MG63 (cell line): ENCODE measurements at regions not wholly inside any gene's neighbourhood (a gene's known extent, or its start where the extent isn't known, plus 50 kb on each side); places are given as distances from the start of the nearest gene placed in this dataset.

Experiments
- DNase-seq: peaks from one replicate; pipeline ENCODE4 v3.0.0-alpha.2; 2020
- H3K27me3 ChIP-seq: fragments of 250-450 bp; sonication (Bioruptor Pico); 2 replicates; pipeline ENCODE4 v1.5.1; 2020; ENCODE audit warnings: mild to moderate bottlenecking, moderate library complexity
- H3K36me3 ChIP-seq: fragments of 250-450 bp; sonication (Bioruptor Pico); 2 replicates; pipeline ENCODE4 v1.5.1; 2020; ENCODE audit warnings: mild to moderate bottlenecking, moderate library complexity
- H3K4me3 ChIP-seq: fragments of 250-450 bp; sonication (Bioruptor Pico); 2 replicates; pipeline ENCODE4 v1.5.1; 2020; ENCODE audit warnings: mild to moderate bottlenecking, moderate library complexity
- H3K9me3 ChIP-seq: fragments of 250-450 bp; sonication (Bioruptor Pico); 2 replicates; pipeline ENCODE4 v1.5.1; 2020; ENCODE audit warnings: mild to moderate bottlenecking, moderate library complexity

GRCh38 chr1:51025374-51025773 is 55.3 kb downstream of the CDKN2C start:
- DNase-seq = no peak
- Histone ChIP-seq H3K9me3 (peaks cover 8% of the 10 kb centered on the region; the same call in 1 of the 2 replicates), H3K4me3 (no peak overlapping the region), H3K36me3 (no peaks in the 10 kb centered on the region), H3K27me3 (no peaks in the 10 kb centered on the region)

GRCh38 chr1:51032936-51033335 is 62.9 kb downstream of the CDKN2C start:
- H3K27me3 ChIP-seq = no peaks in the 10 kb centered on the region

DNA sequence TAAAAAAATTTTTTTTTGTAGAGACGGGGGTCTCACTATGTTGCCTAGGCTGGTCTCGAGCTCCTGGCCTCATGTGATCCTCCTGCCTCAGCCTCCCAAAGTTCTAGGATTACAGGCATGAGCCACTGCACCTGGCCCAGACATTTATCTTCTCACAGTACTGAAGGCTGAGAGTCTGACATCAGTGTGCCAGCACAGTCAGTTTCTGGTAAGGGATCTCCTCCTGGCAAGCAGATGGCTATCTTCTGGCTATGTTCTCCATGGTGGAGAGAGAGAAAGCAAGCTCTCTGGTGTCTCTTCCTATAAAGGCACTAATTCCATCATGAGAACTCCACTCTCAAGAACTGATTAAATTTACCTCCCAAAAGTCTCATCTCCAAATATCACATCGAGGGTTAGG is 57.8 kb upstream of the C1orf185 start:
- Histone ChIP-seq H3K4me3 (no peak overlapping the region), H3K9me3 (no peaks in the 10 kb centered on the region), H3K27me3 (no peaks in the 10 kb centered on the region), H3K36me3 (no peaks in the 10 kb centered on the region)
- peak; percentile 8 for DNase-seq

More at GRCh38 chr1:51032936-51033335, 62.9 kb downstream of the CDKN2C start:
- H3K9me3 ChIP-seq = no peaks in the 10 kb centered on the region; the same call in 1 of the 2 replicates
- no peaks in the 10 kb centered on the region for H3K36me3 ChIP-seq
- H3K4me3 ChIP-seq = no peak overlapping the region
- DNase-seq = no peak

DNA sequence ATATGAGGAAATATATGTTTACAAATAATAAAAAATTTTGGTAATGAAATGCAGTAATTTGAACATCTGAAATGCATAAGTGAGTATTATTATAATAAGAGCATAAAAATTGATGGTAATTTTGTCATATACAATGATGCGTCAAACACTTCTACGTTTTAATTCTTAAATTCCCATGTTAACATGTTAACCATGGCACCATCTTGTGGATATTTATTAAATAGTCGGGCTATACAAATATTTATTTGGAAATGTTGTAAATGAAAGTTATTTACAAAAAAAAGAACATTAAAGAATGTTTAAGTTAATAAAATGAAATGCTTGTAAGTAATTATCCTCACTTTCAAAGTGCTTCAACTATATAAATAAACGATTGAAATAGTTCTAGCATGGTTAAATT is 57.2 kb upstream of the C1orf185 start:
- DNase-seq = no peak

GRCh38 chr1:51048021-51048420 is 54.0 kb upstream of the C1orf185 start:
- DNase-seq = no peak
- Histone ChIP-seq H3K4me3 (no peak overlapping the region), H3K9me3 (peaks cover 5% of the 10 kb centered on the region), H3K27me3 (no peaks in the 10 kb centered on the region), H3K36me3 (no peaks in the 10 kb centered on the region)

More for the DNA sequence above, 57.2 kb upstream of the C1orf185 start:
- Histone ChIP-seq H3K27me3 (no peaks in the 10 kb centered on the region), H3K36me3 (no peaks in the 10 kb centered on the region), H3K4me3 (no peak overlapping the region), H3K9me3 (no peaks in the 10 kb centered on the region)

- H3K4me3 ChIP-seq = no peak overlapping the region
- no peaks in the 10 kb centered on the region for H3K27me3 ChIP-seq
These were observed 53.4 kb upstream of the C1orf185 start for GRCh38 chr1:51048670-51049069.

More at GRCh38 chr1:51048670-51049069, 53.4 kb upstream of the C1orf185 start:
- DNase-seq = no peak
- H3K36me3 ChIP-seq = no peaks in the 10 kb centered on the region
- H3K9me3 ChIP-seq = peaks cover 8% of the 10 kb centered on the region
